ENCODE measurements at regions not wholly inside any gene's neighbourhood (a gene's known extent, or its start where the extent isn't known, plus 50 kb on each side); places are given as distances from the start of the nearest gene placed in this dataset.
"Not testable (repeated sequence)": the region's sequence is repeated elsewhere in the genome, so short reads cannot be mapped to it uniquely, and the experiment has no call there.

DNA sequence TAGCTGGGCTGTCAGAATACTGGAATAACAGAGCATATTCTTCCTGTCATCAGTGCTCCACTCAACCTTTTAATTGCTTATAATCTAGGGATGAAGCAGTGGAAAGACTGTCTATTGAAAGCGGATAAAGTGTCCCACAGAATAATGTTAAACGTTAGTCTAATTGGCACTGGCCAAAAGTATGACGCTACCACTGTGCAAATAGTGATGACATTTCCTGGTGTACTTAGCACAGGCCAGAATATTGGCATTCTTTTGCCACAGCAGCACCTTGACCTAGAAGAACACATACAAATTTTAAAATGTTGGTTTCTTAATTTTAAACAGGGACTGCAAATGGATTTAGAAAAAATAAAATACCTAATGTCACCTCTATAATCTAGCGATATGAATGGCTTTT is 635.2 kb upstream of the SPANXN1 start:
- H2AFZ ChIP-seq (ENCODE audit: low read length), result no peak overlapping the region
- DNase-seq (ENCODE audit: low read depth in 2 of 2), result no peak
- no peaks in the 10 kb centered on the region for H4K20me1 ChIP-seq (ENCODE audit: control insufficient read depth, extremely low read depth, insufficient read depth, low read length)
- TF ChIP-seq, protein P1, sequence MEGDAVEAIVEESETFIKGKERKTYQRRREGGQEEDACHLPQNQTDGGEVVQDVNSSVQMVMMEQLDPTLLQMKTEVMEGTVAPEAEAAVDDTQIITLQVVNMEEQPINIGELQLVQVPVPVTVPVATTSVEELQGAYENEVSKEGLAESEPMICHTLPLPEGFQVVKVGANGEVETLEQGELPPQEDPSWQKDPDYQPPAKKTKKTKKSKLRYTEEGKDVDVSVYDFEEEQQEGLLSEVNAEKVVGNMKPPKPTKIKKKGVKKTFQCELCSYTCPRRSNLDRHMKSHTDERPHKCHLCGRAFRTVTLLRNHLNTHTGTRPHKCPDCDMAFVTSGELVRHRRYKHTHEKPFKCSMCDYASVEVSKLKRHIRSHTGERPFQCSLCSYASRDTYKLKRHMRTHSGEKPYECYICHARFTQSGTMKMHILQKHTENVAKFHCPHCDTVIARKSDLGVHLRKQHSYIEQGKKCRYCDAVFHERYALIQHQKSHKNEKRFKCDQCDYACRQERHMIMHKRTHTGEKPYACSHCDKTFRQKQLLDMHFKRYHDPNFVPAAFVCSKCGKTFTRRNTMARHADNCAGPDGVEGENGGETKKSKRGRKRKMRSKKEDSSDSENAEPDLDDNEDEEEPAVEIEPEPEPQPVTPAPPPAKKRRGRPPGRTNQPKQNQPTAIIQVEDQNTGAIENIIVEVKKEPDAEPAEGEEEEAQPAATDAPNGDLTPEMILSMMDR (conservative IDR thresholded peaks at IDR 0.05 in 1 of 2, IDR thresholded peaks at IDR 0.05 in 1 of 2; ENCODE audit: low read depth in 1 of 2, low read length in 2 of 2), result no peak
- TF ChIP-seq EZH2 (IDR thresholded peaks at IDR 0.05; ENCODE audit: low read length, missing control alignments), result no peak
- H3K4me1 ChIP-seq (ENCODE audit: control insufficient read depth, extremely low read depth, insufficient read depth, low read length), result no peaks in the 10 kb centered on the region
- no peaks in the 10 kb centered on the region for H3K9me3 ChIP-seq (ENCODE audit: control insufficient read depth, insufficient read depth, low read depth, low read length)
- no peak overlapping the region for H3K27ac ChIP-seq (ENCODE audit: insufficient read depth, low read length)
- no peaks in the 10 kb centered on the region for H3K79me2 ChIP-seq (ENCODE audit: control insufficient read depth, insufficient read depth, low read length)
- no peak overlapping the region for H3K9ac ChIP-seq (ENCODE audit: insufficient read depth, low read length)
- H3K36me3 ChIP-seq (ENCODE audit: control insufficient read depth, insufficient read depth, low read length), result no peaks in the 10 kb centered on the region
- no peak overlapping the region for H3K4me2 ChIP-seq (ENCODE audit: extremely low read depth, insufficient read depth, low read length)
- no peak overlapping the region for H3K4me3 ChIP-seq (replicated peaks in 1 of 4; ENCODE audit: control extremely low read depth in 1 of 4, insufficient read depth in 1 of 4, low read depth in 3 of 4, low read length in 4 of 4)
- no peaks in the 10 kb centered on the region for H3K27me3 ChIP-seq (ENCODE audit: control insufficient read depth, insufficient read depth, low read length)

GRCh38 chrX:144616317-144616716 is 631.0 kb upstream of the SPANXN1 start:
- H3K9ac ChIP-seq (ENCODE audit: insufficient read depth, low read length), result no peak overlapping the region
- H3K79me2 ChIP-seq (ENCODE audit: control insufficient read depth, insufficient read depth, low read length), result no peaks in the 10 kb centered on the region
- peak in 1 of 2 donors; percentile 1 for DNase-seq (ENCODE audit: low read depth in 2 of 2)
- H3K9me3 ChIP-seq (ENCODE audit: control insufficient read depth, insufficient read depth, low read depth, low read length), result no peaks in the 10 kb centered on the region
- TF ChIP-seq EZH2 (IDR thresholded peaks at IDR 0.05; ENCODE audit: low read length, missing control alignments), result no peak
- TF ChIP-seq, protein P1 (conservative IDR thresholded peaks at IDR 0.05 in 1 of 2, IDR thresholded peaks at IDR 0.05 in 1 of 2; ENCODE audit: low read depth in 1 of 2, low read length in 2 of 2), result no peak
- H2AFZ ChIP-seq (ENCODE audit: low read length), result no peak overlapping the region
- H3K27ac ChIP-seq (ENCODE audit: insufficient read depth, low read length), result no peak overlapping the region
- H3K27me3 ChIP-seq (ENCODE audit: control insufficient read depth, insufficient read depth, low read length), result no peaks in the 10 kb centered on the region
- no peak overlapping the region for H3K4me2 ChIP-seq (ENCODE audit: extremely low read depth, insufficient read depth, low read length)
- H4K20me1 ChIP-seq (ENCODE audit: control insufficient read depth, extremely low read depth, insufficient read depth, low read length), result no peaks in the 10 kb centered on the region
- no peak overlapping the region for H3K4me3 ChIP-seq (replicated peaks in 1 of 4; ENCODE audit: control extremely low read depth in 1 of 4, insufficient read depth in 1 of 4, low read depth in 3 of 4, low read length in 4 of 4)
- no peaks in the 10 kb centered on the region for H3K36me3 ChIP-seq (ENCODE audit: control insufficient read depth, insufficient read depth, low read length)
- H3K4me1 ChIP-seq (ENCODE audit: control insufficient read depth, extremely low read depth, insufficient read depth, low read length), result no peaks in the 10 kb centered on the region

- Histone ChIP-seq H4K20me1 (ENCODE audit: control insufficient read depth, extremely low read depth, insufficient read depth, low read length) (no peaks in the 10 kb centered on the region), H3K79me2 (ENCODE audit: control insufficient read depth, insufficient read depth, low read length) (no peaks in the 10 kb centered on the region), H3K9me3 (ENCODE audit: control insufficient read depth, insufficient read depth, low read depth, low read length) (no peaks in the 10 kb centered on the region), H3K27ac (ENCODE audit: insufficient read depth, low read length) (no peak overlapping the region), H3K4me1 (ENCODE audit: control insufficient read depth, extremely low read depth, insufficient read depth, low read length) (no peaks in the 10 kb centered on the region), H3K27me3 (ENCODE audit: control insufficient read depth, insufficient read depth, low read length) (no peaks in the 10 kb centered on the region), H3K36me3 (ENCODE audit: control insufficient read depth, insufficient read depth, low read length) (no peaks in the 10 kb centered on the region), H3K4me3 (replicated peaks in 1 of 4; ENCODE audit: control extremely low read depth in 1 of 4, insufficient read depth in 1 of 4, low read depth in 3 of 4, low read length in 4 of 4) (no peak overlapping the region), H2AFZ (ENCODE audit: low read length) (no peak overlapping the region), H3K4me2 (ENCODE audit: extremely low read depth, insufficient read depth, low read length) (no peak overlapping the region), H3K9ac (ENCODE audit: insufficient read depth, low read length) (no peak overlapping the region)
- DNase-seq (ENCODE audit: low read depth in 2 of 2), result no peak
- TF ChIP-seq, protein P1 (conservative IDR thresholded peaks at IDR 0.05 in 1 of 2, IDR thresholded peaks at IDR 0.05 in 1 of 2; ENCODE audit: low read depth in 1 of 2, low read length in 2 of 2), result no peak
- no peak for TF ChIP-seq EZH2 (IDR thresholded peaks at IDR 0.05; ENCODE audit: low read length, missing control alignments)
These were observed 619.4 kb upstream of the SPANXN1 start for GRCh38 chrX:144627947-144628346.

DNA sequence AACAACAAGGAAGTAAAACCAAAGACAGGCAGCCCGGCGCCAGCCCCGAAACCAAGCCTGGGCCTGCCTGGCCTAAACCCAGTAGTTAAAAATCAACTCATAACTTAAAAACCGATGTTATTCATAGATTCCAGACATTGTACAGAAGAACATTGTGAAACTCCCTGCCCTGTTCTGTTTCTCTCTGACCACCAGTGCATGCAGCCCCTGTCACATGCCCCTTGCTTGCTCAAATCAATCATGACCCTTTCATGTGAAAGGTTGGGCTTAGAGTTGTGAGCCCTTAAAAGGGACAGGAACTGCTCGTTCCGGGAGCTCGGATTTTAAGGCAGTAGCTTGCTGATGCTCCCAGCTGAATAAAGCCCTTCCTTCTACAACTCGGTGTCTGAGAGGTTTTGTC is 612.9 kb upstream of the SPANXN1 start:
- H3K4me3 ChIP-seq (replicated peaks in 1 of 4; ENCODE audit: control extremely low read depth in 1 of 4, insufficient read depth in 1 of 4, low read depth in 3 of 4, low read length in 4 of 4); H3K4me1 ChIP-seq (ENCODE audit: control insufficient read depth, extremely low read depth, insufficient read depth, low read length); H3K27ac ChIP-seq (ENCODE audit: insufficient read depth, low read length); H3K36me3 ChIP-seq (ENCODE audit: control insufficient read depth, insufficient read depth, low read length); H2AFZ ChIP-seq (ENCODE audit: low read length); H3K27me3 ChIP-seq (ENCODE audit: control insufficient read depth, insufficient read depth, low read length); H3K4me2 ChIP-seq (ENCODE audit: extremely low read depth, insufficient read depth, low read length); H3K9ac ChIP-seq (ENCODE audit: insufficient read depth, low read length); H3K79me2 ChIP-seq (ENCODE audit: control insufficient read depth, insufficient read depth, low read length); H3K9me3 ChIP-seq (ENCODE audit: control insufficient read depth, insufficient read depth, low read depth, low read length); H4K20me1 ChIP-seq (ENCODE audit: control insufficient read depth, extremely low read depth, insufficient read depth, low read length); DNase-seq (ENCODE audit: low read depth in 2 of 2): not testable (repeated sequence)

Data from fibroblast of lung (primary cell).